ENCODE measurements at regions not wholly inside any gene's neighbourhood (a gene's known extent, or its start where the extent isn't known, plus 50 kb on each side); places are given as distances from the start of the nearest gene placed in this dataset.

- ATAC-seq (no peak), DNase-seq (ENCODE audit: extremely low read depth in 1 of 4, low spot score in 3 of 4) (no peak), FAIRE-seq (no peak)
- Histone ChIP-seq H3K9me3 (replicated peaks; ENCODE audit: control insufficient read depth, insufficient read depth, low read depth, low read length) (no peaks in the 10 kb centered on the region), H3K4me1 (replicated peaks in 1 of 2; ENCODE audit: control insufficient read depth in 2 of 2, insufficient read depth in 2 of 2, low read length in 2 of 2) (no peaks in the 10 kb centered on the region), H3K27ac (ENCODE audit: extremely low read depth, low read depth, low read length) (no peak overlapping the region), H3K4me2 (ENCODE audit: insufficient read depth, low read length) (no peak overlapping the region), H3K36me3 (ENCODE audit: control insufficient read depth, insufficient read depth, low read length) (no peaks in the 10 kb centered on the region), H2AFZ (ENCODE audit: low read depth, low read length) (no peak overlapping the region), H3K9ac (ENCODE audit: insufficient read depth in 1 of 2, low read depth in 2 of 2, low read length in 2 of 2) (no peak overlapping the region), H3K79me2 (ENCODE audit: control insufficient read depth, insufficient read depth, low read length) (no peaks in the 10 kb centered on the region), H3K4me3 (no peak overlapping the region), H3K27me3 (ENCODE audit: control insufficient read depth in 2 of 2, insufficient read depth in 2 of 2, low read length in 2 of 2) (no peaks in the 10 kb centered on the region), H4K20me1 (replicated peaks; ENCODE audit: control insufficient read depth, insufficient read depth, low read length) (no peaks in the 10 kb centered on the region), H3K9me1 (ENCODE audit: control insufficient read depth, insufficient read depth, low read length) (no peaks in the 10 kb centered on the region)
- POLR2A ChIA-PET = no interaction called here
- CTCF ChIA-PET (ENCODE audit: low intra/inter-chr PET ratio) = no interaction called here
- 0% methylated on average over 1 of the region's 1 CpG for WGBS (ENCODE audit: insufficient coverage, low coverage, missing lambda C conversion rate)
- in situ Hi-C loops (cut with MboI) = no loop called here
- no TSS peak for BruUV-seq (replicated peaks)
- intact Hi-C loops (cut with micrococcal nuclease) = no loop called here
- TF ChIP-seq, protein P1, sequence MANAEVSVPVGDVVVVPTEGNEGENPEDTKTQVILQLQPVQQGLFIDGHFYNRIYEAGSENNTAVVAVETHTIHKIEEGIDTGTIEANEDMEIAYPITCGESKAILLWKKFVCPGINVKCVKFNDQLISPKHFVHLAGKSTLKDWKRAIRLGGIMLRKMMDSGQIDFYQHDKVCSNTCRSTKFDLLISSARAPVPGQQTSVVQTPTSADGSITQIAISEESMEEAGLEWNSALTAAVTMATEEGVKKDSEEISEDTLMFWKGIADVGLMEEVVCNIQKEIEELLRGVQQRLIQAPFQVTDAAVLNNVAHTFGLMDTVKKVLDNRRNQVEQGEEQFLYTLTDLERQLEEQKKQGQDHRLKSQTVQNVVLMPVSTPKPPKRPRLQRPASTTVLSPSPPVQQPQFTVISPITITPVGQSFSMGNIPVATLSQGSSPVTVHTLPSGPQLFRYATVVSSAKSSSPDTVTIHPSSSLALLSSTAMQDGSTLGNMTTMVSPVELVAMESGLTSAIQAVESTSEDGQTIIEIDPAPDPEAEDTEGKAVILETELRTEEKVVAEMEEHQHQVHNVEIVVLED (CRISPR knock-in tag; IDR thresholded peaks at IDR 0.05) = no peak
- TF ChIP-seq ZBED1 (IDR thresholded peaks at IDR 0.05) = no peak
- TF ChIP-seq NR2F6 (CRISPR knock-in tag; IDR thresholded peaks at IDR 0.05) = no peak
- TF ChIP-seq ZNF561 (CRISPR knock-in tag; conservative IDR thresholded peaks at IDR 0.05) = no peak
- TF ChIP-seq, protein P2, sequence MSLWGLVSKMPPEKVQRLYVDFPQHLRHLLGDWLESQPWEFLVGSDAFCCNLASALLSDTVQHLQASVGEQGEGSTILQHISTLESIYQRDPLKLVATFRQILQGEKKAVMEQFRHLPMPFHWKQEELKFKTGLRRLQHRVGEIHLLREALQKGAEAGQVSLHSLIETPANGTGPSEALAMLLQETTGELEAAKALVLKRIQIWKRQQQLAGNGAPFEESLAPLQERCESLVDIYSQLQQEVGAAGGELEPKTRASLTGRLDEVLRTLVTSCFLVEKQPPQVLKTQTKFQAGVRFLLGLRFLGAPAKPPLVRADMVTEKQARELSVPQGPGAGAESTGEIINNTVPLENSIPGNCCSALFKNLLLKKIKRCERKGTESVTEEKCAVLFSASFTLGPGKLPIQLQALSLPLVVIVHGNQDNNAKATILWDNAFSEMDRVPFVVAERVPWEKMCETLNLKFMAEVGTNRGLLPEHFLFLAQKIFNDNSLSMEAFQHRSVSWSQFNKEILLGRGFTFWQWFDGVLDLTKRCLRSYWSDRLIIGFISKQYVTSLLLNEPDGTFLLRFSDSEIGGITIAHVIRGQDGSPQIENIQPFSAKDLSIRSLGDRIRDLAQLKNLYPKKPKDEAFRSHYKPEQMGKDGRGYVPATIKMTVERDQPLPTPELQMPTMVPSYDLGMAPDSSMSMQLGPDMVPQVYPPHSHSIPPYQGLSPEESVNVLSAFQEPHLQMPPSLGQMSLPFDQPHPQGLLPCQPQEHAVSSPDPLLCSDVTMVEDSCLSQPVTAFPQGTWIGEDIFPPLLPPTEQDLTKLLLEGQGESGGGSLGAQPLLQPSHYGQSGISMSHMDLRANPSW (CRISPR knock-in tag; IDR thresholded peaks at IDR 0.05) = no peak
- TF ChIP-seq DIDO1 (tag; IDR thresholded peaks at IDR 0.05; ENCODE audit: low read depth) = no peak
- TF ChIP-seq ZNF407 (IDR thresholded peaks at IDR 0.05; ENCODE audit: low read depth) = no peak
- TF ChIP-seq ZKSCAN8 (CRISPR knock-in tag; IDR thresholded peaks at IDR 0.05) = no peak
- no peak for TF ChIP-seq NR2C1 (IDR thresholded peaks at IDR 0.05)
- TF ChIP-seq NR2C1 (tag; IDR thresholded peaks at IDR 0.05) = no peak
- TF ChIP-seq XRCC5 (IDR thresholded peaks at IDR 0.05; ENCODE audit: low read depth, low read length) = no peak
These were observed 117.7 kb downstream of the C4orf33 start for GRCh38 chr4:129213692-129214091.
